GM23338 (cell line): ENCODE measurements at regions not wholly inside any gene's neighbourhood (a gene's known extent, or its start where the extent isn't known, plus 50 kb on each side); places are given as distances from the start of the nearest gene placed in this dataset.

ENCODE experiments used
- CREB1 ChIP-seq: fragments of 250-450 bp; sonication (Bioruptor Pico); IDR thresholded peaks from 2 replicates; pipeline ENCODE4 v1.5.0; 2020; ENCODE audit warnings: low read depth, mild to moderate bottlenecking, moderate library complexity
- CTCF ChIP-seq, 2 experiments: fragments of 200-600 bp in 1 of 2; sonication (generic) in 1 of 2; conservative IDR thresholded peaks; 2 replicates each; pipeline versions ENCODE4 v1.5.1 to v1.6.1; 2016 to 2017; ENCODE audit warnings: antibody characterized with exemption in 2 of 2, low read depth in 2 of 2, mild to moderate bottlenecking in 2 of 2, moderate library complexity in 1 of 2
- ETS1 ChIP-seq: IDR thresholded peaks from 2 replicates; pipeline ENCODE4 v1.6.1; 2016; ENCODE audit warnings: antibody characterized with exemption
- EZH2 ChIP-seq: fragments of 200-600 bp; sonication (generic); IDR thresholded peaks from one replicate; pipeline ENCODE4 v1.8.0; 2017; ENCODE audit warnings: antibody characterized with exemption, mild to moderate bottlenecking, low read depth; ENCODE audit not compliant: unreplicated experiment
- EZH2phosphoT487 ChIP-seq: fragments of 200-600 bp; sonication (generic); IDR thresholded peaks from one replicate; pipeline ENCODE4 v1.8.1; 2018; ENCODE audit warnings: antibody characterized with exemption; ENCODE audit not compliant: unreplicated experiment
- JUNB ChIP-seq: IDR thresholded peaks from one replicate; pipeline ENCODE4 v1.6.1; 2016; ENCODE audit warnings: antibody characterized with exemption; ENCODE audit not compliant: unreplicated experiment
- NANOG ChIP-seq: IDR thresholded peaks from 2 replicates; pipeline ENCODE4 v1.6.1; 2016; ENCODE audit warnings: antibody characterized with exemption, borderline replicate concordance
- POLR2AphosphoS5 ChIP-seq: IDR thresholded peaks from 2 replicates; pipeline ENCODE4 v1.6.1; 2016; ENCODE audit warnings: antibody characterized with exemption, low read depth
- REST ChIP-seq: IDR thresholded peaks from one replicate; pipeline ENCODE4 v1.6.1; 2018; ENCODE audit warnings: antibody characterized with exemption; ENCODE audit not compliant: unreplicated experiment
- STAT1 ChIP-seq: IDR thresholded peaks from one replicate; pipeline ENCODE4 v1.6.1; 2016; ENCODE audit warnings: antibody characterized with exemption; ENCODE audit not compliant: unreplicated experiment
- ZNF331 ChIP-seq: fragments of 250-450 bp; sonication (Bioruptor Pico); IDR thresholded peaks from 2 replicates; pipeline ENCODE4 v1.5.0; 2020; ENCODE audit warnings: low read depth, mild to moderate bottlenecking, moderate library complexity
- ZNF462 ChIP-seq: fragments of 250-450 bp; sonication (Bioruptor Pico); IDR thresholded peaks from 2 replicates; pipeline ENCODE4 v1.5.0; 2020; ENCODE audit warnings: mild to moderate bottlenecking, moderate library complexity

GRCh38 chr5:129405222-129405621, 54.9 kb upstream of the ADAMTS19 start:
- TF ChIP-seq CTCF (conservative IDR thresholded peaks at IDR 0.05; ENCODE audit: low read depth in 2 of 2), result no peak
- TF ChIP-seq POLR2AphosphoS5, result no peak
- TF ChIP-seq CREB1 (CRISPR knock-in tag), result no peak
- TF ChIP-seq REST, result no peak
- TF ChIP-seq EZH2, result no peak
- no peak for TF ChIP-seq EZH2phosphoT487
- no peak for TF ChIP-seq JUNB
- TF ChIP-seq ZNF462, result no peak
- no peak for TF ChIP-seq STAT1
- TF ChIP-seq ZNF331 (CRISPR knock-in tag), result no peak
- no peak for TF ChIP-seq ETS1
- TF ChIP-seq NANOG, result no peak
